Lower leg skin (tissue), 4 donors: ENCODE measurements at regions not wholly inside any gene's neighbourhood (a gene's known extent, or its start where the extent isn't known, plus 50 kb on each side); places are given as distances from the start of the nearest gene placed in this dataset.

Source experiments
- DNase-seq, 2 donors: peaks; one replicate each; pipeline ENCODE4 v3.0.0-alpha.2; 2019; ENCODE audit warnings: low spot score in 2 of 2
- H3K4me3 ChIP-seq: fragments of 200-600 bp; sonication (generic); 2 replicates; pipeline ENCODE4 v1.5.1; 2017; ENCODE audit warnings: mild to moderate bottlenecking, low read depth; ENCODE audit not compliant: poor library complexity, severe bottlenecking
- CTCF ChIP-seq, 3 donors: fragments of 450-650 bp; IDR thresholded peaks; one replicate each; pipeline ENCODE4 v1.5.1; 2016; ENCODE audit warnings: antibody characterized with exemption in 3 of 3, mild to moderate bottlenecking in 3 of 3, moderate library complexity in 2 of 3
- POLR2A ChIP-seq, 2 donors: fragments of 450-650 bp; IDR thresholded peaks; one replicate each; pipeline ENCODE4 v1.6.1; 2016 to 2017; ENCODE audit warnings: antibody characterized with exemption in 2 of 2, mild to moderate bottlenecking in 1 of 2, moderate library complexity in 1 of 2
- WGBS, 2 donors: methylation state at CpG; one replicate each; pipeline ENCODE4 v1.1.5; 2018; 5-methylcytosine and 5-hydroxymethylcytosine counted together
- intact Hi-C: fragments of 100-400 bp; cut with DNase I; formaldehyde crosslinking; loops from one replicate; pipeline ENCODE4 v1.15.0; 2023; ENCODE audit warnings: low total_unique reads

DNA sequence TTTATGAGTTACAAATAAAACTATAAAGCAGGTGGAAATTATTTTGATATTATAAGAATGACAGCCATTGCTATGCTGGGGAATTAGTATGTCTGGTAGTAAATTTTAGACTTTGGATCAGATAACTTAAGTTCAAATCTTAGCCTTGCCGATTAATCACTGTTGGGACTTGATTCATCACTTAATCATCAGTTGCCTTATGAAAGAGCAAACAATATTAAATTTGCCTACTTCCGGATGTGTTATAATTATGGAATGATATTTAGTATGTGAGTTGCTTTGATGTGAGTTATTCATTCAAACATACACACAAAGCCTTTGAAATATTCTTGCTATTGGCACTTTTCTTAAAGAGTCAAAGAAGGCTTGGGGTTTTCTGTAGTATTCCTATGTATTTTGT lies 717.7 kb downstream of the BRINP1 start:
- intact Hi-C loops, result no loop called here
- 45 to 61% methylated on average over 2 of the region's 2 CpGs for WGBS, 2 donors
- no peak for TF ChIP-seq POLR2A (IDR thresholded peaks at IDR 0.05)
- TF ChIP-seq CTCF (IDR thresholded peaks at IDR 0.05), result no peak
- DNase-seq, result no peak
- no peak overlapping the region for H3K4me3 ChIP-seq

DNA sequence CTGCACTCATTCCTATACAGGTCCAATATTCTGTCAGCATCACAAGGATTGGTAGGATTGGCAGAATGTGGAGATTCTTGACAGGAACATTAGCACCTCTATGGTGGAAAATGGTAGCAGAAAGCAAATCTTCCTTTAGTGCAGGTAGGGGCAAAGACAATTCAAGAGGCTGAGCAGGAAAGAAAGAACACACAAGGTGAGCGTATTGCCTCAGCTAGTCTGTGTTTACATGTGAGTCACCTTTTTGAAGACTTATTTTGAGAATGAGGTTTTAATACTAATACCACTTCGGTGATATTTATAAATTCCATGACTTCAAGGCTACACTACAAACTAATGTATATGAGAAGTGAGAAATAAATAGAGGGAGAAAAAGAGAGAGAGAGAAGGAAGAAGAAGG lies 717.0 kb downstream of the BRINP1 start:
- DNase-seq, result no peak
- intact Hi-C loops, result no loop called here
- no peak overlapping the region for H3K4me3 ChIP-seq
- TF ChIP-seq CTCF (IDR thresholded peaks at IDR 0.05), result no peak
- TF ChIP-seq POLR2A (IDR thresholded peaks at IDR 0.05), result no peak
- WGBS, 2 donors, result 62% methylated on average over 2 of the region's 2 CpGs

DNA sequence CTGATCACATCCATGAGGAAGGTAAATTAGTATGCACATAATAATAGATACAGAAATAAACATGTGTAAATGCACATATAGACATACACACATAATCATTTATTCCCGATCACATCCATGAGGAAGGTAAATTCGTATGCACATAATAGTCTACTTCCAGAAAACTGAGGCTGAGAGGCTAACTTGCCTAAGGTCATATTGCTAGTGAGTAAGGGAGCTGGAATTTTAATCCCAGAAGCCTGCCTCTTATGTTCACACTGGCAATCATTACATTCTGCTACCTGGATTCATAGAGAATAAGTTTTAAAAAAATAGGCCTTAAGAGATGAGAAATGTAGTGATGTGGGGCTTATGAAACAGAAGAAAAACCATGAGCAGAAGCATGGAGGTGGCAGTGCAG lies 716.3 kb downstream of the BRINP1 start:
- intact Hi-C loops, result no loop called here
- WGBS, 2 donors, result 58 to 62% methylated on average over 2 of the region's 2 CpGs
- H3K4me3 ChIP-seq, result no peak overlapping the region
- TF ChIP-seq POLR2A (IDR thresholded peaks at IDR 0.05) (no peak), CTCF (IDR thresholded peaks at IDR 0.05) (no peak)
- DNase-seq, result no peak

DNA sequence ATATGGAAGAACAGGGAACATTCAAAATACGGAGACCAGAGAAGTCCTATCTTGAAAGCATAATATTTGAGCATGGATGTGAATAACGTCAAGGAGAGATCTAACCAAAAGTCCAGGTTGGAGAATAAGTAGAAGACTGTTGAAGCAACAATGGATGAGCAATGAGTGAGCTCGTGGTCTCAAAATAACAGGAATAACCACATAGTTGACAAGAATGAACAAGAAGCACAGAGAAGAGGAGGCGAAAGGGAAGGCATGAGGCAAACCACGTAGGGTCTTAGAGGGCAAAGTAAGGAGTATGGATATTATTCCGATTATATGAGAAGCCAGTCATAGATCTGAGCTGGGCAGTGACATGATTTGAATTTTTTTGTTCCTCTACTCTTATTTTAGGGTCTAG lies 710.2 kb downstream of the BRINP1 start:
- no peak for TF ChIP-seq POLR2A (IDR thresholded peaks at IDR 0.05)
- no peak for TF ChIP-seq CTCF (IDR thresholded peaks at IDR 0.05)
- intact Hi-C loops, result no loop called here
- no peak for DNase-seq
- WGBS, 2 donors, result 52 to 63% methylated on average over 6 of the region's 6 CpGs
- H3K4me3 ChIP-seq, result no peak overlapping the region

DNA sequence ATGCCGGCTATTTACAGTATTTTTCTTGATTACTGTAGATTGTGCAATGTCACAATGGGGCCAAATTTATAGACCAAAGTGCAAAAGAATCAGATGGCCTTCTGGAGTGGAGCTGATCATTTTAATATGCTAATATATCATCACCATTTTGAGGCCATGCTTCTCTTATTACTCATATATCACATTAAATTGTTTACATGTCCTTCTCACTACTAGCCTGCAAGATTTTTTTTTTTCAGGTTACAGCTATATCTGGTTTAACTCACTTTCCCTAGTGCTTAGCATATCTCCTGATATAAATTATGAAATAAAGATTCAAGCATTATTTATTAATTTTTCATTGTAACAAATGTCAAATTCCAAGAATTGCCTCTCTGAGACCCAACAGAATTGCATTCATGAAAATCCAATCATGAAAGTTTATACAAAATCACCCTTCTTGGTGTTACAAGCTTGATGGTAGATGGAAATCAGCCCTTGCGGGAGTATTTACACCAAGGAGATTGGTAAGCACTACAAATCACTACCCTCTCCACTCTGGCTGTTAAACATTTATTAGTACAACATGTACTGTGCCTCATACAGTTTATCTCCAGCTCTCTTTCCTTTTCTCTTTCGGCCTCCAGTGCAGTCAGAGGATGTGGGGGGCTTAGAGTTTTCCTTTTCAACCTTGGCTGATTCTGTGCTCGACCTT lies 703.9 kb downstream of the BRINP1 start:
- H3K4me3 ChIP-seq, result no peak overlapping the region
- no peak for DNase-seq
- no peak for TF ChIP-seq POLR2A (IDR thresholded peaks at IDR 0.05)
- no peak for TF ChIP-seq CTCF (IDR thresholded peaks at IDR 0.05)
- 64 to 85% methylated on average over 4 of the region's 4 CpGs for WGBS, 2 donors
- intact Hi-C loops, result no loop called here
